Peyer's patch (tissue), 4 donors: ENCODE measurements at regions not wholly inside any gene's neighbourhood (a gene's known extent, or its start where the extent isn't known, plus 50 kb on each side); places are given as distances from the start of the nearest gene placed in this dataset.

Experiments used
- CTCF ChIP-seq, 6 experiments: fragments of 450-650 bp in 4 of 6; fragments of 200-600 bp in 2 of 6; sonication (generic) in 1 of 6; IDR thresholded peaks; one replicate each; pipeline ENCODE4 v1.5.1; 2017 to 2019; ENCODE audit warnings: antibody characterized with exemption in 6 of 6, mild to moderate bottlenecking in 3 of 6, moderate library complexity in 1 of 6
- POLR2A ChIP-seq, 2 donors: fragments of 450-650 bp; IDR thresholded peaks; one replicate each; pipeline ENCODE4 v1.5.1; 2017; ENCODE audit warnings: antibody characterized with exemption in 2 of 2, mild to moderate bottlenecking in 2 of 2, moderate library complexity in 2 of 2

GRCh38 chr1:68293609-68294366 is 61.5 kb upstream of the WLS start:
- TF ChIP-seq CTCF (IDR thresholded peaks at IDR 0.05) = no peak
- no peak for TF ChIP-seq POLR2A (IDR thresholded peaks at IDR 0.05)
